H9 (cell line): ENCODE measurements at regions not wholly inside any gene's neighbourhood (a gene's known extent, or its start where the extent isn't known, plus 50 kb on each side); places are given as distances from the start of the nearest gene placed in this dataset.

Source experiments
- DNase-seq: peaks from one replicate; pipeline ENCODE4 v3.0.0-alpha.2; 2017
- H2AFZ ChIP-seq: one replicate; pipeline ENCODE4 v1.6.1; 2013; ENCODE audit warnings: mild to moderate bottlenecking, low read length, control low read depth, moderate library complexity
- H2AK5ac ChIP-seq: 2 replicates; pipeline ENCODE4 v1.6.1; 2013; ENCODE audit warnings: low read length, control low read depth, mixed read lengths; ENCODE audit not compliant: insufficient read length
- H2BK120ac ChIP-seq: one replicate; pipeline ENCODE4 v1.6.1; 2013; ENCODE audit warnings: low read depth, mild to moderate bottlenecking, low read length, control low read depth, inconsistent platforms; ENCODE audit not compliant: poor library complexity, severe bottlenecking
- H2BK12ac ChIP-seq: 2 replicates; pipeline ENCODE4 v1.6.1; 2013; ENCODE audit warnings: low read length, control low read depth, mixed read lengths, low read depth; ENCODE audit not compliant: insufficient read length
- H2BK15ac ChIP-seq: 2 replicates; pipeline ENCODE4 v1.6.1; 2013; ENCODE audit warnings: low read depth, low read length, control low read depth
- H2BK20ac ChIP-seq: one replicate; pipeline ENCODE4 v1.6.1; 2013; ENCODE audit warnings: low read depth, mild to moderate bottlenecking, low read length, control low read depth, inconsistent platforms; ENCODE audit not compliant: poor library complexity, severe bottlenecking
- H2BK5ac ChIP-seq: 2 replicates; pipeline ENCODE4 v1.6.1; 2013; ENCODE audit warnings: low read length, control low read depth, mixed read lengths; ENCODE audit not compliant: insufficient read length
- H3K14ac ChIP-seq: 2 replicates; pipeline ENCODE4 v1.6.1; 2013; ENCODE audit warnings: low read length, control low read depth; ENCODE audit not compliant: insufficient read depth
- H3K18ac ChIP-seq: 2 replicates; pipeline ENCODE4 v1.6.1; 2013; ENCODE audit warnings: low read depth, mild to moderate bottlenecking, mixed read lengths, low read length, control low read depth; ENCODE audit not compliant: insufficient read length
- H3K23ac ChIP-seq: 2 replicates; pipeline ENCODE4 v1.6.1; 2013; ENCODE audit warnings: low read length, control low read depth, mixed read lengths, low read depth; ENCODE audit not compliant: insufficient read length
- H3K23me2 ChIP-seq: 2 replicates; pipeline ENCODE4 v1.6.1; 2013; ENCODE audit warnings: low read depth, mild to moderate bottlenecking, mixed read lengths, low read length, control low read depth; ENCODE audit not compliant: insufficient read length, poor library complexity, severe bottlenecking
- H3K27ac ChIP-seq: 2 replicates; pipeline ENCODE4 v1.5.1; 2013; ENCODE audit warnings: low read length, control low read depth, mixed read lengths, low read depth; ENCODE audit not compliant: insufficient read length
- H3K27me3 ChIP-seq: 2 replicates; pipeline ENCODE4 v1.6.1; 2013; ENCODE audit warnings: low read length, control low read depth, inconsistent platforms; ENCODE audit not compliant: insufficient read depth
- H3K4ac ChIP-seq: 2 replicates; pipeline ENCODE4 v1.6.1; 2013; ENCODE audit warnings: low read depth, mild to moderate bottlenecking, control low read depth, inconsistent platforms, low read length, moderate library complexity
- H3K4me1 ChIP-seq: 2 replicates; pipeline ENCODE4 v1.6.1; 2013; ENCODE audit warnings: low read length, control low read depth, inconsistent platforms; ENCODE audit not compliant: insufficient read depth
- H3K4me2 ChIP-seq: 2 replicates; pipeline ENCODE4 v1.6.1; 2013; ENCODE audit warnings: low read length, control low read depth, mixed read lengths; ENCODE audit not compliant: insufficient read length, insufficient read depth
- H3K56ac ChIP-seq: 2 replicates; pipeline ENCODE4 v1.6.1; 2013; ENCODE audit warnings: low read depth, mild to moderate bottlenecking, mixed read lengths, low read length, control low read depth; ENCODE audit not compliant: insufficient read length
- H3K79me1 ChIP-seq: 2 replicates; pipeline ENCODE4 v1.6.1; 2013; ENCODE audit warnings: low read depth, mild to moderate bottlenecking, moderate library complexity, low read length, control low read depth, inconsistent platforms; ENCODE audit not compliant: insufficient read depth, poor library complexity, severe bottlenecking
- H3K79me2 ChIP-seq: 2 replicates; pipeline ENCODE4 v1.6.1; 2013; ENCODE audit warnings: low read length, control low read depth, inconsistent platforms; ENCODE audit not compliant: insufficient read depth
- H3K9ac ChIP-seq: 2 replicates; pipeline ENCODE4 v1.6.1; 2013; ENCODE audit warnings: low read length, control low read depth, mixed read lengths; ENCODE audit not compliant: insufficient read length; ENCODE audit errors: extremely low read depth
- H3K9me3 ChIP-seq: one replicate; pipeline ENCODE4 v1.6.1; 2013; ENCODE audit warnings: low read depth, low read length, inconsistent platforms; ENCODE audit not compliant: control insufficient read depth
- H3T11ph ChIP-seq: one replicate; pipeline ENCODE4 v1.6.1; 2013; ENCODE audit warnings: mild to moderate bottlenecking, low read length, control low read depth, inconsistent platforms
- H4K20me1 ChIP-seq: one replicate; pipeline ENCODE4 v1.6.1; 2013; ENCODE audit not compliant: control insufficient read depth, insufficient read length, insufficient read depth
- H4K5ac ChIP-seq: 2 replicates; pipeline ENCODE4 v1.6.1; 2013; ENCODE audit warnings: low read depth, mild to moderate bottlenecking, mixed read lengths, low read length, control low read depth; ENCODE audit not compliant: insufficient read length
- H4K8ac ChIP-seq: replicated peaks from 2 replicates; pipeline ENCODE4 v1.6.1; 2013; ENCODE audit warnings: low read length, control low read depth, mixed read lengths, low read depth; ENCODE audit not compliant: insufficient read length
- H4K91ac ChIP-seq: 2 replicates; pipeline ENCODE4 v1.6.1; 2013; ENCODE audit warnings: low read depth, mild to moderate bottlenecking, moderate library complexity, mixed read lengths, low read length, control low read depth; ENCODE audit not compliant: insufficient read length
- H3K27ac Mint-ChIP-seq, 3 experiments: 2 replicates in 2 of 3; 3 replicates in 1 of 3; pipeline ENCODE4 v1.8.0; 2020 to 2021; ENCODE audit warnings: mixed read lengths in 3 of 3, mild to moderate bottlenecking in 1 of 3, moderate library complexity in 1 of 3
- H3K27me3 Mint-ChIP-seq: 2 replicates; pipeline ENCODE4 v1.8.0; 2021; ENCODE audit warnings: low read depth, mild to moderate bottlenecking, moderate library complexity, mixed read lengths
- H3K36me3 Mint-ChIP-seq, 3 experiments: 2 replicates in 2 of 3; 3 replicates in 1 of 3; pipeline ENCODE4 v1.8.0; 2020 to 2021; ENCODE audit warnings: low read depth in 3 of 3, mixed read lengths in 3 of 3; ENCODE audit not compliant: insufficient read depth in 1 of 3
- H3K4me1 Mint-ChIP-seq, 2 experiments: 2 replicates each; pipeline ENCODE4 v1.8.0; 2020; ENCODE audit warnings: mixed read lengths in 2 of 2
- H3K4me3 Mint-ChIP-seq, 2 experiments: 2 replicates in 1 of 2; 3 replicates in 1 of 2; pipeline ENCODE4 v1.8.0; 2020 to 2021; ENCODE audit warnings: mild to moderate bottlenecking in 2 of 2, mixed read lengths in 2 of 2, moderate library complexity in 1 of 2
- H3K9me3 Mint-ChIP-seq, 2 experiments: 2 replicates in 1 of 2; 3 replicates in 1 of 2; pipeline ENCODE4 v1.8.0; 2020; ENCODE audit warnings: mild to moderate bottlenecking in 2 of 2, mixed read lengths in 2 of 2, moderate library complexity in 1 of 2
- CTCF ChIP-seq: fragments of 200-600 bp; sonication (generic); conservative IDR thresholded peaks from 3 replicates; pipeline ENCODE4 v1.8.0; 2021; ENCODE audit warnings: antibody characterized with exemption, mild to moderate bottlenecking
- WGBS: extraction: QIAGEN DNeasy Blood & Tissue Kit; methylation state at CpG from one replicate; pipeline ENCODE4 v1.1.7; 2013; ENCODE audit warnings: missing lambda C conversion rate, low lambda C conversion rate, mixed read lengths; ENCODE audit not compliant: insufficient read length; ENCODE audit errors: extremely low coverage; 5-methylcytosine and 5-hydroxymethylcytosine counted together

DNA sequence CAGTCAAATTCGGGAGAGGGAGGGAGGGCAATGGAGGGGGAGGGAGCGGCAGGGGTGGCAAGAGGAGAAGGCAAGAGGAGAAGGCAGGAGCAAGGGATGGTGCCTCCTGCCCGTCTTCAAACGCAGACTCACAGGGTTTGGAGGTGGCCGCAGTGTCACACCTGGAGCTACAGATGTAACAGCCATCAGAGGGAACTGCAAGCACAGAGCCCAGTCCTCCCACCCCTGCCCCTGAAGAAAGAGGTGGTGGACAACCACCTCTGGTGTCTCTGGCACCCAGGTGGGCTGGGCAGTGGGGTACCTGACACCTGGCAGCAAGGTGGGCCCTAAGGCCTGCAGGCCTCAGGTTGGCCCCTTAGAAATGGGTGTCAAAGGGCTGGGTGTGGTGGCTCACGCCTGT is 67.0 kb upstream of the SDK1 start:
- Histone ChIP-seq H2AK5ac (no peak overlapping the region), H3K23me2 (no peaks in the 10 kb centered on the region), H2BK120ac (no peak overlapping the region), H3K4me2 (no peak overlapping the region), H3K79me2 (no peaks in the 10 kb centered on the region), H2BK20ac (no peak overlapping the region), H3K4me1 (no peaks in the 10 kb centered on the region), H3K23ac (no peak overlapping the region), H4K5ac (no peak overlapping the region), H4K20me1 (no peaks in the 10 kb centered on the region), H3K79me1 (no peaks in the 10 kb centered on the region), H2BK12ac (no peak overlapping the region), H3K9ac (no peak overlapping the region), H4K8ac (no peak overlapping the region), H4K91ac (no peak overlapping the region), H2AFZ (no peak overlapping the region), H3K9me3 (no peaks in the 10 kb centered on the region), H2BK5ac (no peak overlapping the region), H3K56ac (no peak overlapping the region), H3K4ac (no peak overlapping the region), H3K14ac (no peak overlapping the region), H3T11ph (no peak overlapping the region), H3K27me3 (no peaks in the 10 kb centered on the region), H3K27ac (no peak overlapping the region), H3K18ac (no peak overlapping the region), H2BK15ac (no peak overlapping the region)
- Mint-ChIP-seq H3K27ac (no peak overlapping the region), H3K27me3 (peaks cover 7% of the 10 kb centered on the region), H3K4me1 (0 out of 4 replicates have a peak, but pooled peaks cover 0 to 2% of the 10 kb centered on the region in 2 experiments), H3K36me3 (peaks cover 6 to 10% (median 6%) of the 10 kb centered on the region in 3 experiments; a peak in 6 of 7 replicates), H3K9me3 (peaks cover 10 to 22% of the 10 kb centered on the region in 2 experiments), H3K4me3 (no peak overlapping the region)
- TF ChIP-seq CTCF, result no peak
- WGBS, result no CpG with 5 or more reads among the region's 6 CpGs
- DNase-seq, result no peak
